ENCODE measurements at regions not wholly inside any gene's neighbourhood (a gene's known extent, or its start where the extent isn't known, plus 50 kb on each side); places are given as distances from the start of the nearest gene placed in this dataset.

- H3K27me3 ChIP-seq, result no peaks in the 10 kb centered on the region
- TF ChIP-seq CTCF (IDR thresholded peaks at IDR 0.05), result no peak
- H3K27ac ChIP-seq, result peak overlapping the region; percentile 12
- H3K36me3 ChIP-seq, result no peaks in the 10 kb centered on the region
- no peaks in the 10 kb centered on the region for H3K9me3 ChIP-seq
- H3K4me1 ChIP-seq (ENCODE audit: control insufficient read depth in 1 of 2, insufficient read depth in 1 of 2, low read depth in 1 of 2, low read length in 1 of 2), result no peaks in the 10 kb centered on the region
- H3K4me3 ChIP-seq (ENCODE audit: low read depth in 1 of 2, low read length in 1 of 2), result no peak overlapping the region
These were observed 473.0 kb downstream of the PCNX1 start for GRCh38 chr14:71380271-71380670.

GRCh38 chr14:71381814-71382213 lies 474.6 kb downstream of the PCNX1 start:
- no peaks in the 10 kb centered on the region for H3K36me3 ChIP-seq
- H3K4me3 ChIP-seq (ENCODE audit: low read depth in 1 of 2, low read length in 1 of 2), result no peak overlapping the region
- no peaks in the 10 kb centered on the region for H3K9me3 ChIP-seq
- H3K4me1 ChIP-seq (ENCODE audit: control insufficient read depth in 1 of 2, insufficient read depth in 1 of 2, low read depth in 1 of 2, low read length in 1 of 2), result no peaks in the 10 kb centered on the region
- no peak overlapping the region for H3K27ac ChIP-seq
- no peak for TF ChIP-seq CTCF (IDR thresholded peaks at IDR 0.05)
- no peaks in the 10 kb centered on the region for H3K27me3 ChIP-seq

- Histone ChIP-seq H3K9me3 (no peaks in the 10 kb centered on the region), H3K27me3 (no peaks in the 10 kb centered on the region), H3K27ac (no peak overlapping the region), H3K4me1 (ENCODE audit: control insufficient read depth in 1 of 2, insufficient read depth in 1 of 2, low read depth in 1 of 2, low read length in 1 of 2) (no peaks in the 10 kb centered on the region), H3K36me3 (no peaks in the 10 kb centered on the region), H3K4me3 (ENCODE audit: low read depth in 1 of 2, low read length in 1 of 2) (no peak overlapping the region)
- no peak for TF ChIP-seq CTCF (IDR thresholded peaks at IDR 0.05)
These were observed 475.1 kb downstream of the PCNX1 start for GRCh38 chr14:71382315-71382714.

- H3K9me3 ChIP-seq, result no peaks in the 10 kb centered on the region
- no peaks in the 10 kb centered on the region for H3K4me1 ChIP-seq (ENCODE audit: control insufficient read depth in 1 of 2, insufficient read depth in 1 of 2, low read depth in 1 of 2, low read length in 1 of 2)
- H3K4me3 ChIP-seq (ENCODE audit: low read depth in 1 of 2, low read length in 1 of 2), result no peak overlapping the region
- TF ChIP-seq CTCF (IDR thresholded peaks at IDR 0.05), result no peak
- H3K36me3 ChIP-seq, result no peaks in the 10 kb centered on the region
- H3K27ac ChIP-seq, result peak overlapping the region; percentile 34
- H3K27me3 ChIP-seq, result no peaks in the 10 kb centered on the region
These were observed 476.3 kb downstream of the PCNX1 start for GRCh38 chr14:71383510-71383909.

GRCh38 chr14:71384007-71384845 lies 477.0 kb downstream of the PCNX1 start:
- Histone ChIP-seq H3K9me3 (no peaks in the 10 kb centered on the region), H3K27ac (peak overlapping the region; percentile 34), H3K4me3 (ENCODE audit: low read depth in 1 of 2, low read length in 1 of 2) (no peak overlapping the region), H3K27me3 (no peaks in the 10 kb centered on the region), H3K36me3 (no peaks in the 10 kb centered on the region), H3K4me1 (ENCODE audit: control insufficient read depth in 1 of 2, insufficient read depth in 1 of 2, low read depth in 1 of 2, low read length in 1 of 2) (no peaks in the 10 kb centered on the region)
- no peak for TF ChIP-seq CTCF (IDR thresholded peaks at IDR 0.05)
